GM12878 (cell line): ENCODE measurements at regions not wholly inside any gene's neighbourhood (a gene's known extent, or its start where the extent isn't known, plus 50 kb on each side); places are given as distances from the start of the nearest gene placed in this dataset.

ENCODE experiments used
- ATF2 ChIP-seq: IDR thresholded peaks from 2 replicates; pipeline ENCODE4 v1.6.1; 2012; ENCODE audit warnings: low read length, inconsistent platforms
- ATF3 ChIP-seq: IDR thresholded peaks from 2 replicates; pipeline ENCODE4 v1.6.1; 2011; ENCODE audit warnings: low read depth, mild to moderate bottlenecking, low read length, moderate library complexity, borderline replicate concordance; ENCODE audit errors: extremely low read depth
- CBX5 ChIP-seq: sonication (generic); IDR thresholded peaks from 2 replicates; pipeline ENCODE4 v1.6.1; 2016; ENCODE audit warnings: low read depth, moderate library complexity, mild to moderate bottlenecking, inconsistent platforms
- CTCF ChIP-seq, 3 experiments: IDR thresholded peaks in 2 of 3; conservative IDR thresholded peaks in 1 of 3; 2 replicates each; pipeline ENCODE4 v1.5.1; 2011; ENCODE audit warnings: low read depth in 3 of 3, low read length in 3 of 3, mild to moderate bottlenecking in 3 of 3, control low read depth in 2 of 3, moderate library complexity in 2 of 3, inconsistent platforms in 1 of 3, mixed read lengths in 1 of 3; ENCODE audit not compliant: control insufficient read depth in 2 of 3, insufficient read depth in 1 of 3; ENCODE audit errors: extremely low read depth in 1 of 3
- DPF2 ChIP-seq: fragments of 450-650 bp; IDR thresholded peaks from 2 replicates; pipeline ENCODE4 v1.6.1; 2017; ENCODE audit warnings: mild to moderate bottlenecking
- IKZF2 ChIP-seq, 2 experiments: fragments of 450-650 bp; IDR thresholded peaks; 2 replicates each; pipeline ENCODE4 v1.6.1; 2017; ENCODE audit warnings: mild to moderate bottlenecking in 2 of 2, moderate library complexity in 2 of 2
- NFYB ChIP-seq: IDR thresholded peaks from 2 replicates; pipeline ENCODE4 v1.6.1; 2011; ENCODE audit warnings: low read depth, mild to moderate bottlenecking, low read length, improper control_type of control experiment, moderate library complexity; ENCODE audit not compliant: insufficient read depth
- NRF1 ChIP-seq: conservative IDR thresholded peaks from 2 replicates; pipeline ENCODE4 v1.6.1; 2011; ENCODE audit warnings: mild to moderate bottlenecking, low read depth, low read length, improper control_type of control experiment
- PBX3 ChIP-seq: IDR thresholded peaks from 2 replicates; pipeline ENCODE4 v1.6.1; 2011; ENCODE audit warnings: mild to moderate bottlenecking, low read depth, low read length, moderate library complexity; ENCODE audit not compliant: insufficient replicate concordance
- RCOR1 ChIP-seq: conservative IDR thresholded peaks from 2 replicates; pipeline ENCODE4 v1.6.1; 2012; ENCODE audit warnings: low read depth, low read length, improper control_type of control experiment
- SUPT20H ChIP-seq: IDR thresholded peaks from 2 replicates; pipeline ENCODE4 v1.6.1; 2011; ENCODE audit warnings: low read depth, mild to moderate bottlenecking, low read length, moderate library complexity, borderline replicate concordance; ENCODE audit not compliant: control insufficient read depth
- TAF1 ChIP-seq: IDR thresholded peaks from 2 replicates; pipeline ENCODE4 v1.6.1; 2011; ENCODE audit warnings: mild to moderate bottlenecking, low read depth, low read length, borderline replicate concordance

GRCh38 chr5:100110497-100110896 is 424.7 kb upstream of the FAM174A start:
- TF ChIP-seq NFYB, result no peak
- no peak for TF ChIP-seq SUPT20H
- TF ChIP-seq TAF1, result no peak
- TF ChIP-seq CBX5, result no peak
- TF ChIP-seq CTCF (IDR thresholded peaks at IDR 0.05 in 2 of 3, conservative IDR thresholded peaks at IDR 0.05 in 1 of 3; ENCODE audit: control insufficient read depth in 2 of 3, extremely low read depth in 1 of 3, insufficient read depth in 1 of 3, low read depth in 3 of 3, low read length in 3 of 3), result no peak
- TF ChIP-seq PBX3, result no peak
- no peak for TF ChIP-seq ATF2
- TF ChIP-seq DPF2, result no peak
- TF ChIP-seq ATF3, result no peak
- TF ChIP-seq RCOR1, result no peak
- TF ChIP-seq IKZF2 (IDR thresholded peaks at IDR 0.05), result no peak
- TF ChIP-seq NRF1, result no peak
